ENCODE measurements at regions not wholly inside any gene's neighbourhood (a gene's known extent, or its start where the extent isn't known, plus 50 kb on each side); places are given as distances from the start of the nearest gene placed in this dataset.

- TF ChIP-seq CREB3 (CRISPR knock-in tag; IDR thresholded peaks at IDR 0.05) (no peak), NPAS2 (CRISPR knock-in tag; IDR thresholded peaks at IDR 0.05; ENCODE audit: borderline replicate concordance) (no peak), SP140L (CRISPR knock-in tag; IDR thresholded peaks at IDR 0.05; ENCODE audit: borderline replicate concordance) (no peak), GPBP1L1 (CRISPR knock-in tag; IDR thresholded peaks at IDR 0.05) (no peak), HNF4G (IDR thresholded peaks at IDR 0.05; ENCODE audit: borderline replicate concordance, low read depth, low read length) (no peak), HNF4G (CRISPR knock-in tag; IDR thresholded peaks at IDR 0.05; ENCODE audit: borderline replicate concordance, low read depth) (peak; percentile 58; the same call in 1 of the 2 replicates), BCL6 (CRISPR knock-in tag; IDR thresholded peaks at IDR 0.05) (peak; percentile 92), DRAP1 (CRISPR knock-in tag; IDR thresholded peaks at IDR 0.05) (no peak), NFAT5 (CRISPR knock-in tag; IDR thresholded peaks at IDR 0.05) (no peak), ZBTB44 (CRISPR knock-in tag; IDR thresholded peaks at IDR 0.05) (no peak), PBX3 (CRISPR knock-in tag; IDR thresholded peaks at IDR 0.05; ENCODE audit: borderline replicate concordance) (no peak), CTCF (CRISPR knock-in tag; IDR thresholded peaks at IDR 0.05) (peak; percentile 74), ZNF280B (CRISPR knock-in tag; IDR thresholded peaks at IDR 0.05; ENCODE audit: borderline replicate concordance) (no peak), ZNF674 (CRISPR knock-in tag; IDR thresholded peaks at IDR 0.05; ENCODE audit: low read depth) (no peak)
Observed at GRCh38 chr9:32136700-32137339, 247.6 kb upstream of the ACO1 start (continued).
